H9 (cell line): ENCODE measurements at regions not wholly inside any gene's neighbourhood (a gene's known extent, or its start where the extent isn't known, plus 50 kb on each side); places are given as distances from the start of the nearest gene placed in this dataset.

Source experiments
- DNase-seq: peaks from one replicate; pipeline ENCODE4 v3.0.0-alpha.2; 2017
- H2AFZ ChIP-seq: one replicate; pipeline ENCODE4 v1.6.1; 2013; ENCODE audit warnings: mild to moderate bottlenecking, low read length, control low read depth, moderate library complexity
- H2AK5ac ChIP-seq: 2 replicates; pipeline ENCODE4 v1.6.1; 2013; ENCODE audit warnings: low read length, control low read depth, mixed read lengths; ENCODE audit not compliant: insufficient read length
- H2BK120ac ChIP-seq: one replicate; pipeline ENCODE4 v1.6.1; 2013; ENCODE audit warnings: low read depth, mild to moderate bottlenecking, low read length, control low read depth, inconsistent platforms; ENCODE audit not compliant: poor library complexity, severe bottlenecking
- H2BK12ac ChIP-seq: 2 replicates; pipeline ENCODE4 v1.6.1; 2013; ENCODE audit warnings: low read length, control low read depth, mixed read lengths, low read depth; ENCODE audit not compliant: insufficient read length
- H2BK15ac ChIP-seq: 2 replicates; pipeline ENCODE4 v1.6.1; 2013; ENCODE audit warnings: low read depth, low read length, control low read depth
- H2BK20ac ChIP-seq: one replicate; pipeline ENCODE4 v1.6.1; 2013; ENCODE audit warnings: low read depth, mild to moderate bottlenecking, low read length, control low read depth, inconsistent platforms; ENCODE audit not compliant: poor library complexity, severe bottlenecking
- H2BK5ac ChIP-seq: 2 replicates; pipeline ENCODE4 v1.6.1; 2013; ENCODE audit warnings: low read length, control low read depth, mixed read lengths; ENCODE audit not compliant: insufficient read length
- H3K14ac ChIP-seq: 2 replicates; pipeline ENCODE4 v1.6.1; 2013; ENCODE audit warnings: low read length, control low read depth; ENCODE audit not compliant: insufficient read depth
- H3K18ac ChIP-seq: 2 replicates; pipeline ENCODE4 v1.6.1; 2013; ENCODE audit warnings: low read depth, mild to moderate bottlenecking, mixed read lengths, low read length, control low read depth; ENCODE audit not compliant: insufficient read length
- H3K23ac ChIP-seq: 2 replicates; pipeline ENCODE4 v1.6.1; 2013; ENCODE audit warnings: low read length, control low read depth, mixed read lengths, low read depth; ENCODE audit not compliant: insufficient read length
- H3K23me2 ChIP-seq: 2 replicates; pipeline ENCODE4 v1.6.1; 2013; ENCODE audit warnings: low read depth, mild to moderate bottlenecking, mixed read lengths, low read length, control low read depth; ENCODE audit not compliant: insufficient read length, poor library complexity, severe bottlenecking
- H3K27ac ChIP-seq: 2 replicates; pipeline ENCODE4 v1.5.1; 2013; ENCODE audit warnings: low read length, control low read depth, mixed read lengths, low read depth; ENCODE audit not compliant: insufficient read length
- H3K27me3 ChIP-seq: 2 replicates; pipeline ENCODE4 v1.6.1; 2013; ENCODE audit warnings: low read length, control low read depth, inconsistent platforms; ENCODE audit not compliant: insufficient read depth
- H3K4ac ChIP-seq: 2 replicates; pipeline ENCODE4 v1.6.1; 2013; ENCODE audit warnings: low read depth, mild to moderate bottlenecking, control low read depth, inconsistent platforms, low read length, moderate library complexity
- H3K4me1 ChIP-seq: 2 replicates; pipeline ENCODE4 v1.6.1; 2013; ENCODE audit warnings: low read length, control low read depth, inconsistent platforms; ENCODE audit not compliant: insufficient read depth
- H3K4me2 ChIP-seq: 2 replicates; pipeline ENCODE4 v1.6.1; 2013; ENCODE audit warnings: low read length, control low read depth, mixed read lengths; ENCODE audit not compliant: insufficient read length, insufficient read depth
- H3K56ac ChIP-seq: 2 replicates; pipeline ENCODE4 v1.6.1; 2013; ENCODE audit warnings: low read depth, mild to moderate bottlenecking, mixed read lengths, low read length, control low read depth; ENCODE audit not compliant: insufficient read length
- H3K79me1 ChIP-seq: 2 replicates; pipeline ENCODE4 v1.6.1; 2013; ENCODE audit warnings: low read depth, mild to moderate bottlenecking, moderate library complexity, low read length, control low read depth, inconsistent platforms; ENCODE audit not compliant: insufficient read depth, poor library complexity, severe bottlenecking
- H3K79me2 ChIP-seq: 2 replicates; pipeline ENCODE4 v1.6.1; 2013; ENCODE audit warnings: low read length, control low read depth, inconsistent platforms; ENCODE audit not compliant: insufficient read depth
- H3K9ac ChIP-seq: 2 replicates; pipeline ENCODE4 v1.6.1; 2013; ENCODE audit warnings: low read length, control low read depth, mixed read lengths; ENCODE audit not compliant: insufficient read length; ENCODE audit errors: extremely low read depth
- H3K9me3 ChIP-seq: one replicate; pipeline ENCODE4 v1.6.1; 2013; ENCODE audit warnings: low read depth, low read length, inconsistent platforms; ENCODE audit not compliant: control insufficient read depth
- H3T11ph ChIP-seq: one replicate; pipeline ENCODE4 v1.6.1; 2013; ENCODE audit warnings: mild to moderate bottlenecking, low read length, control low read depth, inconsistent platforms
- H4K20me1 ChIP-seq: one replicate; pipeline ENCODE4 v1.6.1; 2013; ENCODE audit not compliant: control insufficient read depth, insufficient read length, insufficient read depth
- H4K5ac ChIP-seq: 2 replicates; pipeline ENCODE4 v1.6.1; 2013; ENCODE audit warnings: low read depth, mild to moderate bottlenecking, mixed read lengths, low read length, control low read depth; ENCODE audit not compliant: insufficient read length
- H4K8ac ChIP-seq: replicated peaks from 2 replicates; pipeline ENCODE4 v1.6.1; 2013; ENCODE audit warnings: low read length, control low read depth, mixed read lengths, low read depth; ENCODE audit not compliant: insufficient read length
- H4K91ac ChIP-seq: 2 replicates; pipeline ENCODE4 v1.6.1; 2013; ENCODE audit warnings: low read depth, mild to moderate bottlenecking, moderate library complexity, mixed read lengths, low read length, control low read depth; ENCODE audit not compliant: insufficient read length
- H3K27ac Mint-ChIP-seq, 3 experiments: 2 replicates in 2 of 3; 3 replicates in 1 of 3; pipeline ENCODE4 v1.8.0; 2020 to 2021; ENCODE audit warnings: mixed read lengths in 3 of 3, mild to moderate bottlenecking in 1 of 3, moderate library complexity in 1 of 3
- H3K27me3 Mint-ChIP-seq: 2 replicates; pipeline ENCODE4 v1.8.0; 2021; ENCODE audit warnings: low read depth, mild to moderate bottlenecking, moderate library complexity, mixed read lengths
- H3K36me3 Mint-ChIP-seq, 3 experiments: 2 replicates in 2 of 3; 3 replicates in 1 of 3; pipeline ENCODE4 v1.8.0; 2020 to 2021; ENCODE audit warnings: low read depth in 3 of 3, mixed read lengths in 3 of 3; ENCODE audit not compliant: insufficient read depth in 1 of 3
- H3K4me1 Mint-ChIP-seq, 2 experiments: 2 replicates each; pipeline ENCODE4 v1.8.0; 2020; ENCODE audit warnings: mixed read lengths in 2 of 2
- H3K4me3 Mint-ChIP-seq, 2 experiments: 2 replicates in 1 of 2; 3 replicates in 1 of 2; pipeline ENCODE4 v1.8.0; 2020 to 2021; ENCODE audit warnings: mild to moderate bottlenecking in 2 of 2, mixed read lengths in 2 of 2, moderate library complexity in 1 of 2
- H3K9me3 Mint-ChIP-seq, 2 experiments: 2 replicates in 1 of 2; 3 replicates in 1 of 2; pipeline ENCODE4 v1.8.0; 2020; ENCODE audit warnings: mild to moderate bottlenecking in 2 of 2, mixed read lengths in 2 of 2, moderate library complexity in 1 of 2
- WGBS: extraction: QIAGEN DNeasy Blood & Tissue Kit; methylation state at CpG from one replicate; pipeline ENCODE4 v1.1.7; 2013; ENCODE audit warnings: missing lambda C conversion rate, low lambda C conversion rate, mixed read lengths; ENCODE audit not compliant: insufficient read length; ENCODE audit errors: extremely low coverage; 5-methylcytosine and 5-hydroxymethylcytosine counted together
- TF ChIP-seq, protein P1 (sequence below): fragments of 200-600 bp; sonication (generic); conservative IDR thresholded peaks from 3 replicates; pipeline ENCODE4 v1.8.0; 2021; ENCODE audit warnings: antibody characterized with exemption, mild to moderate bottlenecking

DNA sequence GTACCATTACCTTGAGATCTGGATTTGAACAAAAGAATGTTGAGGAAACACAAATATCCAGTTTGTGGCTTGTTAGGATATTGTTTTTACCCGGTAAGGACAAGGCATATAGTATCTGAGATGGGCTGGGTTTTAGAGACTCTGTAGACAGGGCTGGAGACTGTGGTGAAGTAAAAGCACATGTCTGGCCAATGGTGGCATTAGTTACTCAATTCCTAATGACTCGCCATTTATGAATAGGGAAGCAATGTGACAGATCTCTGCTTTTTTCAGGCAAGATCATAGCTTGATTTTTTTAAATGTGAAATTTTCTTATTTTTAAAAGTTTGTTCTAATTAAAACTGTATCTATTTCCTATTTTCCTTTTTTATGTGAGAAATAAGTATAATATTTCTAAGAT is 371.1 kb upstream of the SPRY2 start:
- Histone ChIP-seq H3K9me3 (no peaks in the 10 kb centered on the region), H3K23ac (no peak overlapping the region), H2AK5ac (no peak overlapping the region), H3K27ac (no peak overlapping the region), H3K79me2 (no peaks in the 10 kb centered on the region), H3K27me3 (no peaks in the 10 kb centered on the region), H3K18ac (no peak overlapping the region), H4K5ac (no peak overlapping the region), H2BK12ac (no peak overlapping the region), H3K4me1 (peaks cover 3% of the 10 kb centered on the region; the same call in 1 of the 2 replicates), H2BK5ac (no peak overlapping the region), H3K23me2 (no peaks in the 10 kb centered on the region), H3K4ac (no peak overlapping the region), H3K4me2 (no peak overlapping the region), H3K56ac (no peak overlapping the region), H2BK20ac (no peak overlapping the region), H4K91ac (no peak overlapping the region), H3T11ph (no peak overlapping the region), H3K79me1 (no peaks in the 10 kb centered on the region), H4K20me1 (no peaks in the 10 kb centered on the region), H2BK120ac (no peak overlapping the region), H2BK15ac (no peak overlapping the region), H3K9ac (no peak overlapping the region), H4K8ac (no peak overlapping the region), H2AFZ (no peak overlapping the region), H3K14ac (no peak overlapping the region)
- H3K4me1 Mint-ChIP-seq, result peaks cover 10% of the 10 kb centered on the region in 2 experiments
- H3K36me3 Mint-ChIP-seq, result peaks cover 2 to 16% (median 5%) of the 10 kb centered on the region in 3 experiments; a peak in 6 of 7 replicates
- TF ChIP-seq, protein P1, sequence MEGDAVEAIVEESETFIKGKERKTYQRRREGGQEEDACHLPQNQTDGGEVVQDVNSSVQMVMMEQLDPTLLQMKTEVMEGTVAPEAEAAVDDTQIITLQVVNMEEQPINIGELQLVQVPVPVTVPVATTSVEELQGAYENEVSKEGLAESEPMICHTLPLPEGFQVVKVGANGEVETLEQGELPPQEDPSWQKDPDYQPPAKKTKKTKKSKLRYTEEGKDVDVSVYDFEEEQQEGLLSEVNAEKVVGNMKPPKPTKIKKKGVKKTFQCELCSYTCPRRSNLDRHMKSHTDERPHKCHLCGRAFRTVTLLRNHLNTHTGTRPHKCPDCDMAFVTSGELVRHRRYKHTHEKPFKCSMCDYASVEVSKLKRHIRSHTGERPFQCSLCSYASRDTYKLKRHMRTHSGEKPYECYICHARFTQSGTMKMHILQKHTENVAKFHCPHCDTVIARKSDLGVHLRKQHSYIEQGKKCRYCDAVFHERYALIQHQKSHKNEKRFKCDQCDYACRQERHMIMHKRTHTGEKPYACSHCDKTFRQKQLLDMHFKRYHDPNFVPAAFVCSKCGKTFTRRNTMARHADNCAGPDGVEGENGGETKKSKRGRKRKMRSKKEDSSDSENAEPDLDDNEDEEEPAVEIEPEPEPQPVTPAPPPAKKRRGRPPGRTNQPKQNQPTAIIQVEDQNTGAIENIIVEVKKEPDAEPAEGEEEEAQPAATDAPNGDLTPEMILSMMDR, result no peak
- H3K9me3 Mint-ChIP-seq, result peaks cover 21 to 22% of the 10 kb centered on the region in 2 experiments
- H3K27me3 Mint-ChIP-seq, result no peaks in the 10 kb centered on the region
- DNase-seq, result no peak
- H3K4me3 Mint-ChIP-seq, result no peak overlapping the region
- WGBS, result no CpG with 5 or more reads among the region's 2 CpGs
- H3K27ac Mint-ChIP-seq, result no peak overlapping the region
